HL-60 (cell line): ENCODE measurements at regions not wholly inside any gene's neighbourhood (a gene's known extent, or its start where the extent isn't known, plus 50 kb on each side); places are given as distances from the start of the nearest gene placed in this dataset.
A peak's percentile ranks its signal among the peaks of the same experiment; 100 is the strongest.

ENCODE experiments used
- DNase-seq, 2 experiments: peaks; one replicate each; pipeline ENCODE4 v3.0.0-alpha.2; 2010 to 2020; ENCODE audit warnings: low read depth in 1 of 2, low spot score in 1 of 2
- H3K27ac ChIP-seq: fragments of 250-450 bp; sonication (Bioruptor Pico); replicated peaks from 2 replicates; pipeline ENCODE4 v1.5.1; 2020; ENCODE audit warnings: mild to moderate bottlenecking, moderate library complexity
- H3K27me3 ChIP-seq: fragments of 250-450 bp; sonication (Bioruptor Pico); 2 replicates; pipeline ENCODE4 v1.5.1; 2021; ENCODE audit warnings: mild to moderate bottlenecking, moderate library complexity; ENCODE audit not compliant: insufficient read depth, poor library complexity, severe bottlenecking
- H3K4me3 ChIP-seq: replicated peaks from 2 replicates; pipeline ENCODE4 v1.5.1; 2011; ENCODE audit warnings: mild to moderate bottlenecking, control low read depth, low read length; ENCODE audit not compliant: insufficient read depth
- CTCF ChIP-seq: IDR thresholded peaks from one replicate; pipeline ENCODE4 v1.5.1; 2011; ENCODE audit warnings: low read length, control low read depth, inconsistent platforms; ENCODE audit not compliant: insufficient read depth
- GABPA ChIP-seq: IDR thresholded peaks from 2 replicates; pipeline ENCODE4 v1.6.1; 2012; ENCODE audit warnings: low read depth
- POLR2AphosphoS5 ChIP-seq: IDR thresholded peaks from 2 replicates; pipeline ENCODE4 v1.6.1; 2012; ENCODE audit warnings: low read depth
- REST ChIP-seq: IDR thresholded peaks from 2 replicates; pipeline ENCODE4 v1.6.1; 2012; ENCODE audit warnings: low read depth; ENCODE audit not compliant: insufficient replicate concordance
- SPI1 ChIP-seq: IDR thresholded peaks from 2 replicates; pipeline ENCODE4 v1.6.1; 2012; ENCODE audit warnings: low read depth, mild to moderate bottlenecking, borderline replicate concordance

- no peak overlapping the region for H3K27ac ChIP-seq
- no peak for TF ChIP-seq GABPA
- peak in 1 of 2 experiments; percentile 21 for DNase-seq
Observed at GRCh38 chr13:109465148-109465547, 321.2 kb downstream of the IRS2 start.

GRCh38 chr13:109454167-109454917 is 332.0 kb downstream of the IRS2 start:
- TF ChIP-seq SPI1: no peak
- no peak for TF ChIP-seq CTCF
- TF ChIP-seq REST: no peak
- no peak for TF ChIP-seq GABPA
- no peak for TF ChIP-seq POLR2AphosphoS5
- H3K27ac ChIP-seq: no peak overlapping the region
- no peaks in the 10 kb centered on the region for H3K27me3 ChIP-seq
- no peak for DNase-seq
- H3K4me3 ChIP-seq: no peak overlapping the region

More at GRCh38 chr13:109465148-109465547, 321.2 kb downstream of the IRS2 start:
- Histone ChIP-seq H3K4me3 (no peak overlapping the region), H3K27me3 (no peaks in the 10 kb centered on the region)

GRCh38 chr13:109451726-109452125 is 334.7 kb downstream of the IRS2 start:
- TF ChIP-seq GABPA (no peak), POLR2AphosphoS5 (no peak), REST (no peak), SPI1 (no peak)
- Histone ChIP-seq H3K27me3 (no peaks in the 10 kb centered on the region), H3K27ac (no peak overlapping the region), H3K4me3 (no peak overlapping the region)
- no peak for DNase-seq

- Histone ChIP-seq H3K4me3 (no peak overlapping the region), H3K27ac (no peak overlapping the region), H3K27me3 (no peaks in the 10 kb centered on the region)
- TF ChIP-seq GABPA (no peak), REST (no peak), SPI1 (no peak), CTCF (no peak), POLR2AphosphoS5 (no peak)
- DNase-seq: no peak
Observed at GRCh38 chr13:109448629-109449028, 337.8 kb downstream of the IRS2 start.
